Osteoblast (primary cell): ENCODE measurements at regions not wholly inside any gene's neighbourhood (a gene's known extent, or its start where the extent isn't known, plus 50 kb on each side); places are given as distances from the start of the nearest gene placed in this dataset.

Experiments used
- DNase-seq: peaks from one replicate; pipeline ENCODE4 v3.0.0; 2011; ENCODE audit warnings: low spot score, mixed read lengths; ENCODE audit not compliant: insufficient read length; ENCODE audit errors: missing footprints
- H2AFZ ChIP-seq: 2 replicates; pipeline ENCODE4 v1.6.0; 2011; ENCODE audit warnings: mild to moderate bottlenecking, low read length
- H3K27ac ChIP-seq: 2 replicates; pipeline ENCODE4 v1.5.1; 2011; ENCODE audit warnings: mild to moderate bottlenecking, low read depth, low read length, moderate library complexity
- H3K27me3 ChIP-seq: 2 replicates; pipeline ENCODE4 v1.6.0; 2012; ENCODE audit warnings: mild to moderate bottlenecking, control low read depth, inconsistent platforms, low read length, moderate library complexity; ENCODE audit not compliant: insufficient read depth
- H3K36me3 ChIP-seq: 2 replicates; pipeline ENCODE4 v1.5.1; 2011; ENCODE audit warnings: mild to moderate bottlenecking, low read length, control low read depth, moderate library complexity; ENCODE audit not compliant: insufficient read depth
- H3K4me1 ChIP-seq: 2 replicates; pipeline ENCODE4 v1.5.1; 2011; ENCODE audit warnings: mild to moderate bottlenecking, low read length, control low read depth, moderate library complexity; ENCODE audit not compliant: insufficient read depth
- H3K4me2 ChIP-seq: 2 replicates; pipeline ENCODE4 v1.6.0; 2011; ENCODE audit warnings: mild to moderate bottlenecking, low read length; ENCODE audit not compliant: insufficient read depth
- H3K4me3 ChIP-seq: fragments of 200-600 bp; sonication (generic); 3 replicates; pipeline ENCODE4 v1.5.1; 2012; ENCODE audit warnings: mild to moderate bottlenecking, low read length, inconsistent platforms; ENCODE audit not compliant: insufficient read depth
- H3K79me2 ChIP-seq: 2 replicates; pipeline ENCODE4 v1.6.0; 2012; ENCODE audit warnings: mild to moderate bottlenecking, low read length, control low read depth, inconsistent platforms; ENCODE audit not compliant: insufficient read depth
- H3K9me3 ChIP-seq: 2 replicates; pipeline ENCODE4 v1.5.1; 2011; ENCODE audit warnings: low read depth, low read length, control low read depth
- H4K20me1 ChIP-seq: 2 replicates; pipeline ENCODE4 v1.6.0; 2012; ENCODE audit warnings: mild to moderate bottlenecking, low read length, control low read depth; ENCODE audit not compliant: insufficient read depth
- TF ChIP-seq, protein P1 (sequence below): IDR thresholded peaks from 2 replicates; pipeline ENCODE4 v1.5.1; 2011; ENCODE audit warnings: mild to moderate bottlenecking, low read depth, low read length, moderate library complexity; ENCODE audit errors: extremely low read depth

DNA sequence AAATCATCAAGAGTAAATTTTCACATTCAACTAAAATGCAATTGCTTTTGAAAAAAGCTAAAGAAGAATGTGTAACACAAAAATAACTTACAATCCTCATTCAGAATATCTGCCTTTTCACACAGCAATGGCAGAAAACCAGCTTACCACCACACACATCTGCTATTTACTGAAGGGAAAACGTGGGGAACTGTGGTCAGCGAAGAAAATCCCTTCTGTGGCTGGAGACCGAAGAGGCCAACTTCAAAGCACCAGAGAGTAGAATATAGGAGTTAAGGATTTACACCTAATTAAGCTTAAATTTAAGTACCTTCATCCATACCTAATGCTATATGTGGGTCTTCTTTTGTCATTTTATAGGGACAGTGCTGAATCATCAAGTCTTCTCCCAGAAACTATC, 339.6 kb downstream of the DEPDC1B start:
- Histone ChIP-seq H3K4me3 (no peak overlapping the region), H4K20me1 (no peaks in the 10 kb centered on the region), H3K4me1 (peaks cover 4% of the 10 kb centered on the region), H3K9me3 (no peaks in the 10 kb centered on the region), H3K27me3 (no peaks in the 10 kb centered on the region), H2AFZ (no peak overlapping the region), H3K79me2 (no peaks in the 10 kb centered on the region), H3K4me2 (no peak overlapping the region), H3K36me3 (no peaks in the 10 kb centered on the region), H3K27ac (no peak overlapping the region)
- TF ChIP-seq, protein P1, sequence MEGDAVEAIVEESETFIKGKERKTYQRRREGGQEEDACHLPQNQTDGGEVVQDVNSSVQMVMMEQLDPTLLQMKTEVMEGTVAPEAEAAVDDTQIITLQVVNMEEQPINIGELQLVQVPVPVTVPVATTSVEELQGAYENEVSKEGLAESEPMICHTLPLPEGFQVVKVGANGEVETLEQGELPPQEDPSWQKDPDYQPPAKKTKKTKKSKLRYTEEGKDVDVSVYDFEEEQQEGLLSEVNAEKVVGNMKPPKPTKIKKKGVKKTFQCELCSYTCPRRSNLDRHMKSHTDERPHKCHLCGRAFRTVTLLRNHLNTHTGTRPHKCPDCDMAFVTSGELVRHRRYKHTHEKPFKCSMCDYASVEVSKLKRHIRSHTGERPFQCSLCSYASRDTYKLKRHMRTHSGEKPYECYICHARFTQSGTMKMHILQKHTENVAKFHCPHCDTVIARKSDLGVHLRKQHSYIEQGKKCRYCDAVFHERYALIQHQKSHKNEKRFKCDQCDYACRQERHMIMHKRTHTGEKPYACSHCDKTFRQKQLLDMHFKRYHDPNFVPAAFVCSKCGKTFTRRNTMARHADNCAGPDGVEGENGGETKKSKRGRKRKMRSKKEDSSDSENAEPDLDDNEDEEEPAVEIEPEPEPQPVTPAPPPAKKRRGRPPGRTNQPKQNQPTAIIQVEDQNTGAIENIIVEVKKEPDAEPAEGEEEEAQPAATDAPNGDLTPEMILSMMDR, result no peak
- DNase-seq, result no peak

DNA sequence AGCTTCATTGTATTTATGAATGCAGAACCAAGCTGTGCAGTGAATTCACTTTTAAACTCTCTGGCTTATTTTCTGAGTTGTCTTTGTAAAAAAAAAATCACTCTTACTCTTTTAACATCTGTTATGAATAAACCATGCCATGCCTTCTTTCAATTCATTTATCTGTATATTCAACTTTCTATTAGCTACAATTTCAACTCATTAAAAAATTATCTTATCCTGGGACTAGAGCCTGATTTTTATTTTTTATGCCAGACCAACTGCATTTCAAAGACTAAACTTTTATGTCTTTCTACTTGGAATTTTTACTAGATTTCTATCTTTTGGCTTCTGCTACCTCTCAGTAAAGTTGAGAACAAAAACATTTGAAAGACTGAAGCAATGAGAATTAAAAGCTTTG, 342.7 kb downstream of the DEPDC1B start:
- no peak for DNase-seq
- Histone ChIP-seq H4K20me1 (no peaks in the 10 kb centered on the region), H3K79me2 (no peaks in the 10 kb centered on the region), H3K4me3 (no peak overlapping the region), H3K27ac (no peak overlapping the region), H3K4me1 (peaks cover 4% of the 10 kb centered on the region), H3K36me3 (no peaks in the 10 kb centered on the region), H2AFZ (no peak overlapping the region), H3K4me2 (no peak overlapping the region), H3K27me3 (no peaks in the 10 kb centered on the region), H3K9me3 (no peaks in the 10 kb centered on the region)
- TF ChIP-seq, protein P1, result no peak

DNA sequence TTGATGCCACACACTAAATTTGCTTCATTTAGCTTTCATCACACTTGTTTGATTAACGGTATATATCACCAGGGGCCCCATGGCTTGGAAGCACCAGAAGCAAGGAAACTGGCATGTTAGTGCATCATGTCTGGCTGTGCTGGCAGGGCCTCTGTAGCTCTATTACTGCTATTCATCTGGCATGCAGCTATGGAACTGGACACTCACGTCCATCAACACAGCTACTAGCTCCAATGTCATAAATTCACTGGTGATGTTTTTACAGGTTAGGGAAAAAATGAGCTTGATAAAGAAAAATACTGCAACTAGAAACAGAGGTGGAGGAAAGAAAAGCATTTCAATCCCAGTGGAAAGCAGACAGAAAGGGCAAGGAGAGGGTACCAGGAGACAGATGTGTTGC, 343.2 kb downstream of the DEPDC1B start:
- no peaks in the 10 kb centered on the region for H3K79me2 ChIP-seq
- H4K20me1 ChIP-seq, result no peaks in the 10 kb centered on the region
- no peaks in the 10 kb centered on the region for H3K36me3 ChIP-seq
- no peak overlapping the region for H3K27ac ChIP-seq
- no peaks in the 10 kb centered on the region for H3K9me3 ChIP-seq
- H3K4me2 ChIP-seq, result no peak overlapping the region
- H3K4me1 ChIP-seq, result no peaks in the 10 kb centered on the region
- TF ChIP-seq, protein P1, result no peak
- H3K27me3 ChIP-seq, result no peaks in the 10 kb centered on the region
- DNase-seq, result no peak
- H2AFZ ChIP-seq, result no peak overlapping the region
- H3K4me3 ChIP-seq, result no peak overlapping the region

DNA sequence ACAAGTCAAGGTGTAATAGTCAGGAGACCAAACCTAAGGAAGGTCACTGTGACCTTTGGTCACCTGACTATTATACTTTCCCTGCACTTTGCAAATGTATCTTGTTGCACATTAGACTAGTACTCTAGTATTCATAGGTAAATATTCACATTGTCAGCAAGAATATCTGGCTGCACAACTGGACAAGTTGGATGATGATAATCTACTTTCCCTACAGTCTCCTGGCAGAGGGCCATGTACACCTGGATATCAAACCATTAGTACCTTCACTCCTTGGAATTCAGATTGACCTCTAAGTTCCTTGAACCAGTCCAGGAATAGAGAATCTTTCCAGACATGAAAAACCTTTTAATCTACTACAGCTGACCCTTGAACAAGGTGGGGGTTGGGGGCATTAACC, 344.8 kb downstream of the DEPDC1B start:
- DNase-seq, result no peak
- no peaks in the 10 kb centered on the region for H3K27me3 ChIP-seq
- H3K79me2 ChIP-seq, result no peaks in the 10 kb centered on the region
- H2AFZ ChIP-seq, result no peak overlapping the region
- no peaks in the 10 kb centered on the region for H3K36me3 ChIP-seq
- no peak overlapping the region for H3K4me3 ChIP-seq
- no peaks in the 10 kb centered on the region for H3K9me3 ChIP-seq
- H3K4me1 ChIP-seq, result no peaks in the 10 kb centered on the region
- no peak overlapping the region for H3K4me2 ChIP-seq
- no peaks in the 10 kb centered on the region for H4K20me1 ChIP-seq
- no peak overlapping the region for H3K27ac ChIP-seq
- TF ChIP-seq, protein P1, result no peak
